Lung (tissue), 11 donors: ENCODE measurements at regions not wholly inside any gene's neighbourhood (a gene's known extent, or its start where the extent isn't known, plus 50 kb on each side); places are given as distances from the start of the nearest gene placed in this dataset.

Experiments
- ATAC-seq: fragments of 200-7000 bp; cut with Tn5 transposase; one replicate; pipeline ENCODE4 v1.9.1; 2020; ENCODE audit warnings: moderate number of reproducible peaks; ENCODE audit not compliant: insufficient read depth, low FRiP score
- DNase-seq, 3 donors: peaks; one replicate each; pipeline ENCODE4 v3.0.0-alpha.2; 2013 to 2017
- H3K27ac ChIP-seq, 2 donors: one replicate each; pipeline ENCODE4 v1.5.1; 2013; ENCODE audit warnings: mild to moderate bottlenecking in 2 of 2, moderate library complexity in 2 of 2, control low read depth in 1 of 2, inconsistent platforms in 1 of 2, low read depth in 1 of 2, low read length in 1 of 2
- H3K27me3 ChIP-seq, 3 donors: one replicate each; pipeline ENCODE4 v1.5.1; 2013; ENCODE audit warnings: low read length in 2 of 3; ENCODE audit not compliant: control insufficient read depth in 3 of 3, insufficient read depth in 3 of 3
- H3K36me3 ChIP-seq, 4 donors: one replicate each; pipeline ENCODE4 v1.5.1; 2013; ENCODE audit warnings: low read length in 4 of 4, mild to moderate bottlenecking in 1 of 4, moderate library complexity in 1 of 4; ENCODE audit not compliant: control insufficient read depth in 4 of 4, insufficient read depth in 4 of 4
- H3K4me1 ChIP-seq, 5 donors: one replicate each; pipeline ENCODE4 v1.5.1; 2013; ENCODE audit warnings: low read length in 5 of 5, mild to moderate bottlenecking in 2 of 5, moderate library complexity in 1 of 5; ENCODE audit not compliant: control insufficient read depth in 5 of 5, insufficient read depth in 5 of 5
- H3K4me3 ChIP-seq: one replicate; pipeline ENCODE4 v1.5.1; 2013; ENCODE audit warnings: mild to moderate bottlenecking, control low read depth, moderate library complexity
- H3K9ac ChIP-seq, 2 donors: one replicate each; pipeline ENCODE4 v1.5.1; 2013; ENCODE audit warnings: low read length in 2 of 2, control low read depth in 1 of 2; ENCODE audit not compliant: insufficient read depth in 1 of 2
- H3K9me3 ChIP-seq, 4 donors: one replicate each; pipeline ENCODE4 v1.5.1; 2013; ENCODE audit warnings: low read length in 3 of 4, mild to moderate bottlenecking in 1 of 4, moderate library complexity in 1 of 4; ENCODE audit not compliant: control insufficient read depth in 4 of 4, insufficient read depth in 3 of 4
- WGBS, 2 donors: extraction: QIAGEN DNeasy Blood & Tissue Kit; methylation state at CpG; one replicate each; pipeline ENCODE4 v1.1.7; 2013; 5-methylcytosine and 5-hydroxymethylcytosine counted together
- TF ChIP-seq, protein P1 (sequence below): IDR thresholded peaks from 2 replicates; pipeline ENCODE4 v1.5.1; 2012; ENCODE audit warnings: mild to moderate bottlenecking; ENCODE audit errors: control extremely low read depth, extremely low read depth
- donor health status: control.
- donor health status: control.
- donor health status: Bipolar disorder and iron deficiency.
- donor health status: healthy.
- donor health status: DM: yes; HTN: yes; CAD: no.

DNA sequence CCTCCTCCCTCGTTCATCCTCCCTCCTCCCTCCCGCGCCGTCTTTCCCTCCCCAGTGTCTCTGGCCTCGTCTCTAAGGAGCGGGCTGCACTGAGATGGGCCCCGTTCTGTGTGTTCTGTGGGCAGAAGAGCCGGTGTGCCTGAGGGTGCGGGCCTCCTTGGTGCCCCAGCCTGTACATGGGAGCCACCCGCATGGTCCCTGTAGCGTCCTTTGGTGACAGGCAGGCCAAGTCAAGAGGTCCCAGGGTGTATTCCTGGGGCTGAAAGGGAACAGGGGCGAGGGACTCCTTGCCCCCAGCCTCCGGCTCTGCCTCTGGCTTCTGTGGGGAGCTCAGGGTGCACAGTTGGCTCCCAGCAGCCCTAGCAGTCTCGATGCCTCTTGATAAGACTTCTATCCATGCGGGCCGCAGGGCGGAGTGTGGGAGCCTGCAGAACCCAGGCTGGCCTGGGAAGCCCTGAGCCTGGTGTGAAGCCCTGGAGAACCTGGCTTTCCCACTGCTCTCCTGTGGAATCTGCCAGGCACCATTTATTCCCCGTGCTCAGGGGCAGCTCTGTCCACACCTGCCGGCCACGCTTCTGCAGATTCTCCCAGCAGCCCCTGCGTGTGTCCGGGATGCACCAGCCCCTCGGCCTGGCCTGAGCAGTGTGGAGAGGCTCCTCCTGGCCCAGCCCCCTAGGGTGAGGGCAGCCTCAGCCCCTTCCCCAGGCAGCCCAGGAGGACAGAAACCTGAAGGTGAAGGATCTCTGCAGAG is 181.3 kb downstream of the KIF26A start:
- no peaks in the 10 kb centered on the region for H3K36me3 ChIP-seq
- H3K27ac ChIP-seq: no peak overlapping the region
- TF ChIP-seq, protein P1, sequence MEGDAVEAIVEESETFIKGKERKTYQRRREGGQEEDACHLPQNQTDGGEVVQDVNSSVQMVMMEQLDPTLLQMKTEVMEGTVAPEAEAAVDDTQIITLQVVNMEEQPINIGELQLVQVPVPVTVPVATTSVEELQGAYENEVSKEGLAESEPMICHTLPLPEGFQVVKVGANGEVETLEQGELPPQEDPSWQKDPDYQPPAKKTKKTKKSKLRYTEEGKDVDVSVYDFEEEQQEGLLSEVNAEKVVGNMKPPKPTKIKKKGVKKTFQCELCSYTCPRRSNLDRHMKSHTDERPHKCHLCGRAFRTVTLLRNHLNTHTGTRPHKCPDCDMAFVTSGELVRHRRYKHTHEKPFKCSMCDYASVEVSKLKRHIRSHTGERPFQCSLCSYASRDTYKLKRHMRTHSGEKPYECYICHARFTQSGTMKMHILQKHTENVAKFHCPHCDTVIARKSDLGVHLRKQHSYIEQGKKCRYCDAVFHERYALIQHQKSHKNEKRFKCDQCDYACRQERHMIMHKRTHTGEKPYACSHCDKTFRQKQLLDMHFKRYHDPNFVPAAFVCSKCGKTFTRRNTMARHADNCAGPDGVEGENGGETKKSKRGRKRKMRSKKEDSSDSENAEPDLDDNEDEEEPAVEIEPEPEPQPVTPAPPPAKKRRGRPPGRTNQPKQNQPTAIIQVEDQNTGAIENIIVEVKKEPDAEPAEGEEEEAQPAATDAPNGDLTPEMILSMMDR: no peak
- no peaks in the 10 kb centered on the region for H3K9me3 ChIP-seq
- WGBS, 2 donors: 88 to 94% methylated on average over 20 to 23 of the region's 23 CpGs
- no peak overlapping the region for H3K9ac ChIP-seq
- H3K27me3 ChIP-seq: peaks cover 0 to 6% (median 0%) of the 10 kb centered on the region in 3 donors
- peak in 1 of 3 donors; percentile 6 for DNase-seq
- H3K4me1 ChIP-seq: peaks cover 0 to 47% (median 7%) of the 10 kb centered on the region in 5 donors
- H3K4me3 ChIP-seq: no peak overlapping the region
- no peak for ATAC-seq

DNA sequence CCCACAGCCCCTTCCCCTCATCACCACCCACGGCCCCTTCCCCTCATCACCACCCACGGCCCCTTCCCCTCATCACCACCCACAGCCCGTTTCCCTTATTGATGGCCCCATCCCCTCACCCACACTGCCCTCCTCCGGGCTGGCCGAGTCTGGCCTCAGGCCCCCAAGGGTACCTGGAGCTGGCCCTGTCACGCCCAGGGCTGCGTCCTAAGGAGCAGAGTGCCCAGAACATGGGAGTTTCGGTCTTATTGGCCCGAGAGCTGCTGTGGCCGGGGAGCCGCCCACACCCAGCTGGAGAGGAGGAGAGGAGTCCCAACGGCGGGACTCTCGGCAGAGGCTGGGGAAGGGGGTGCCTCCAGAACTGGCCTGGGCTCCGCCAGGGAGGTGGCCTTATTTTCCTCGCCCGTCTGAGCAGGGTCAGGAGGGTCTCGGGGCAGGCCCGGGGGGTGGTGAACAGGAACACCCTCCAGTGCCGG is 182.3 kb downstream of the KIF26A start:
- Histone ChIP-seq H3K27ac (no peak overlapping the region), H3K36me3 (no peaks in the 10 kb centered on the region), H3K4me3 (no peak overlapping the region), H3K27me3 (peaks cover 0 to 6% (median 0%) of the 10 kb centered on the region in 3 donors), H3K9ac (no peak overlapping the region), H3K4me1 (peaks cover 0 to 47% (median 7%) of the 10 kb centered on the region in 5 donors), H3K9me3 (peaks cover 0 to 3% (median 0%) of the 10 kb centered on the region in 4 donors)
- DNase-seq (peak in 1 of 3 donors; percentile 70), ATAC-seq (no peak)
- TF ChIP-seq, protein P1: no peak
- 36 to 40% methylated on average over 20 of the region's 20 CpGs for WGBS, 2 donors

DNA sequence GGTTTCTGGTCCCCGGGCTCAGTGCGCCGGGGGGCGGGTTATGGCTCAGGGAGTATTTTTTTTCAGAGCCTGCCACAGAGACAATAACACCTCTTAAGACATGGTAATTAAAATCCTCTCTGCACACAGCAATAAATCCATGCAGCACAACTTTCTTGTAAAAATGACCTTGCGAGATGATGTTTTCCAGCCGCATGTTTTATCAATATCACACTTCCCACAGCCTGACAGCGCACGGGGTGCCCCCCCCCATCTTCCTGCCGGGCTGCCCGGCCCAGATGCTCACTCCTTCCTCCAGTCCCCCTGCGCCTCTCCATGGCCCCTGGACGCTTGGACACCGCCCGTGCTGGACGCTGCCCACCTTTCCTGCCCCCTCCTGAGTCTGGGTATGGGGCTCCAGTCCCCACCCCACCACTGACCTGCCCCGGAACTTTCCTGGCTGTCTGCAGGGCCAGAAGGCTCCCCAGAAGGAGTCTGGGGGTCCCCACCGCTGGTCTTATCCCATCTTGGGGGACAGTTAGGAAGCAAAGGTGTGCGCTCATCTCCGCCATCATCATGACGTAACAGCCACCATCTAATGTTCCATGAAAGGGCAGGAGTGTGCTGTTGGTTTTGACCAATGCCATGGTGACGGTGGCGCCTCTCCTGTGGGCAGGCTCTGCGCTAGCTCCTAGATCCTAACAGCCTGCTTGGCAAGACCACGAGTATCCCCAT is 182.9 kb downstream of the KIF26A start:
- TF ChIP-seq, protein P1: no peak
- H3K36me3 ChIP-seq: no peaks in the 10 kb centered on the region
- DNase-seq (peak; percentile 88 to 97 (median 91)), ATAC-seq (no peak)
- peaks cover 0 to 47% (median 7%) of the 10 kb centered on the region in 5 donors for H3K4me1 ChIP-seq
- WGBS, 2 donors: 46% methylated on average over 24 of the region's 24 CpGs
- peaks cover 0 to 6% (median 0%) of the 10 kb centered on the region in 3 donors for H3K27me3 ChIP-seq
- no peak overlapping the region for H3K27ac ChIP-seq
- peaks cover 0 to 5% (median 0%) of the 10 kb centered on the region in 4 donors for H3K9me3 ChIP-seq
- no peak overlapping the region for H3K4me3 ChIP-seq
- H3K9ac ChIP-seq: no peak overlapping the region
